Spleen (tissue), 7 donors: ENCODE measurements at regions not wholly inside any gene's neighbourhood (a gene's known extent, or its start where the extent isn't known, plus 50 kb on each side); places are given as distances from the start of the nearest gene placed in this dataset.

Experiments
- CTCF ChIP-seq, 11 experiments: fragments of 200-600 bp in 7 of 11; fragments of 450-650 bp in 4 of 11; sonication (generic) in 4 of 11; IDR thresholded peaks in 8 of 11; conservative IDR thresholded peaks in 3 of 11; 1 replicate in 7 of 11; 2 replicates in 4 of 11; pipeline versions ENCODE4 v1.4.0 to v1.8.0; 2016 to 2021; ENCODE audit warnings: antibody characterized with exemption in 11 of 11, inconsistent platforms in 4 of 11, mild to moderate bottlenecking in 1 of 11
- POLR2AphosphoS5 ChIP-seq, 3 donors: sonication (generic); formaldehyde crosslinking; IDR thresholded peaks; one replicate each; pipeline ENCODE4 v1.5.1; 2017; ENCODE audit warnings: antibody characterized with exemption in 3 of 3
- donor health status: DM: no; HTN: no; CAD: no; lungs with moderate emphysema.
- donor health status: DM: no; HTN: no; CAD: no.
- donor health status: DM: no; HTN: no; CAD: no.

DNA sequence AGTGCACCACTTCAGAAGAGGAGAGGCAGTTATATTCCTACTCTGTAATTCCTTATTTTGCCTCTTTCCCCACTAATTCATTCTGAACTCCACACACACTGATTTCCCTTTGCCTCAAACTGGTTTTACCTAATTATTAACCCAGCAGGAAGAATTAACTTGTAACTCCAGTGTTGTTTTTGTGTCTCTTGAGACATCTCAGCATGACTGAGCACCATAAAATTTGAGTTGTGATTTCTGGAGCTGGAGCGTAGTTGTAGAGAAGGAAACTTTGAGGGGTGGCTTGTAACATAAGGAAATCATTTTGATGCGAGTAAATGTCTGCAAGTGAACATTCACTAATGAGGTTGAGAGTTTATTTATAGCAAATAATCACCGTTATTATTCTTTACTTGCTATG, 265.2 kb downstream of the TMEM38B start:
- TF ChIP-seq CTCF (IDR thresholded peaks at IDR 0.05 in 8 of 11, conservative IDR thresholded peaks at IDR 0.05 in 3 of 11) (no peak), POLR2AphosphoS5 (IDR thresholded peaks at IDR 0.05) (no peak)
